ENCODE measurements at regions not wholly inside any gene's neighbourhood (a gene's known extent, or its start where the extent isn't known, plus 50 kb on each side); places are given as distances from the start of the nearest gene placed in this dataset.

DNA sequence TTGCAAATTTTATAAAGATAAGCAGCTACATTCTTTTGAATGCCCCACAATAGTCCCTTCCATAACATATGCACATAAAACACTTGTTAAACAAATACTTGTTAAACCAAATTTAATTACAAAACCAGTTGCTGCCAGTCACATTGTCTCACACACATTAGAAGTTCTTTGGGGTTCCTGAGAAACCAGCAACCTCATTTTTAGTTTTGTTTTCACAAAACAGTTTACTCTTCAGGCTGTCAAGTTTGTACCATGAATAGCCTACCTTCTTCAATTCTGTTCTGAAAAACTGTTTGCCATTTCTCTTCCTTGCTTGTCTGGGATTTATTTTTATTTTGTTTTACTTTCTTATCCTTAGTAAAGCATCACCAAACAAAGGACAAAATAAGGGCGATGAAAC, 176.5 kb upstream of the PHF14 start:
- TF ChIP-seq, protein P1, sequence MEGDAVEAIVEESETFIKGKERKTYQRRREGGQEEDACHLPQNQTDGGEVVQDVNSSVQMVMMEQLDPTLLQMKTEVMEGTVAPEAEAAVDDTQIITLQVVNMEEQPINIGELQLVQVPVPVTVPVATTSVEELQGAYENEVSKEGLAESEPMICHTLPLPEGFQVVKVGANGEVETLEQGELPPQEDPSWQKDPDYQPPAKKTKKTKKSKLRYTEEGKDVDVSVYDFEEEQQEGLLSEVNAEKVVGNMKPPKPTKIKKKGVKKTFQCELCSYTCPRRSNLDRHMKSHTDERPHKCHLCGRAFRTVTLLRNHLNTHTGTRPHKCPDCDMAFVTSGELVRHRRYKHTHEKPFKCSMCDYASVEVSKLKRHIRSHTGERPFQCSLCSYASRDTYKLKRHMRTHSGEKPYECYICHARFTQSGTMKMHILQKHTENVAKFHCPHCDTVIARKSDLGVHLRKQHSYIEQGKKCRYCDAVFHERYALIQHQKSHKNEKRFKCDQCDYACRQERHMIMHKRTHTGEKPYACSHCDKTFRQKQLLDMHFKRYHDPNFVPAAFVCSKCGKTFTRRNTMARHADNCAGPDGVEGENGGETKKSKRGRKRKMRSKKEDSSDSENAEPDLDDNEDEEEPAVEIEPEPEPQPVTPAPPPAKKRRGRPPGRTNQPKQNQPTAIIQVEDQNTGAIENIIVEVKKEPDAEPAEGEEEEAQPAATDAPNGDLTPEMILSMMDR (IDR thresholded peaks at IDR 0.05; ENCODE audit: borderline replicate concordance, extremely low read depth, low read length, poor library complexity, severe bottlenecking), result no peak
- no peak for TF ChIP-seq EZH2 (IDR thresholded peaks at IDR 0.05; ENCODE audit: borderline replicate concordance, low read depth, low read length, severe bottlenecking)
